ENCODE measurements at regions not wholly inside any gene's neighbourhood (a gene's known extent, or its start where the extent isn't known, plus 50 kb on each side); places are given as distances from the start of the nearest gene placed in this dataset.
"Not testable (repeated sequence)": the region's sequence is repeated elsewhere in the genome, so short reads cannot be mapped to it uniquely, and the experiment has no call there.

- not testable (repeated sequence) for TF ChIP-seq CTCF, POLR2A (IDR thresholded peaks at IDR 0.05)
These were observed 129.1 kb downstream of the CCT8L2 start for GRCh38 chr22:16463472-16463871.
